KMS-11 (cell line): ENCODE measurements at regions not wholly inside any gene's neighbourhood (a gene's known extent, or its start where the extent isn't known, plus 50 kb on each side); places are given as distances from the start of the nearest gene placed in this dataset.

ENCODE experiments used
- H2AFZ ChIP-seq: fragments of 200-600 bp; sonication (generic); 2 replicates; pipeline ENCODE4 v1.6.1; 2016; ENCODE audit warnings: antibody characterized with exemption, mixed run types, low read depth
- H3K27ac ChIP-seq: fragments of 200-600 bp; sonication (generic); 2 replicates; pipeline ENCODE4 v1.6.1; 2016; ENCODE audit warnings: mild to moderate bottlenecking, mixed run types
- H3K27me3 ChIP-seq: fragments of 200-600 bp; sonication (generic); 2 replicates; pipeline ENCODE4 v1.6.1; 2017; ENCODE audit warnings: mild to moderate bottlenecking, low read depth, mixed run types, moderate library complexity; ENCODE audit not compliant: insufficient read depth
- H3K36me3 ChIP-seq: fragments of 200-600 bp; sonication (generic); 2 replicates; pipeline ENCODE4 v1.6.1; 2017; ENCODE audit warnings: mild to moderate bottlenecking, mixed run types; ENCODE audit not compliant: insufficient read depth
- H3K4me1 ChIP-seq: fragments of 200-600 bp; sonication (generic); 2 replicates; pipeline ENCODE4 v1.6.1; 2016; ENCODE audit warnings: mild to moderate bottlenecking, low read depth, mixed run types; ENCODE audit not compliant: poor library complexity, severe bottlenecking
- H3K4me2 ChIP-seq: fragments of 200-600 bp; sonication (generic); 2 replicates; pipeline ENCODE4 v1.7.0; 2016; ENCODE audit warnings: mild to moderate bottlenecking, mixed run types
- H3K4me3 ChIP-seq: fragments of 200-600 bp; sonication (generic); IDR thresholded peaks from 2 replicates; pipeline ENCODE4 v1.6.1; 2017; ENCODE audit warnings: low read depth, low read length, mixed read lengths; ENCODE audit not compliant: insufficient read depth
- H3K79me2 ChIP-seq: fragments of 200-600 bp; sonication (generic); 2 replicates; pipeline ENCODE4 v1.6.1; 2016; ENCODE audit warnings: low read depth, mixed run types; ENCODE audit not compliant: insufficient read depth
- H3K9ac ChIP-seq: fragments of 200-600 bp; sonication (generic); 2 replicates; pipeline ENCODE4 v1.6.1; 2016; ENCODE audit warnings: mild to moderate bottlenecking, mixed run types
- H4K20me1 ChIP-seq: fragments of 200-600 bp; sonication (generic); 2 replicates; pipeline ENCODE4 v1.6.1; 2016; ENCODE audit warnings: mild to moderate bottlenecking, mixed run types; ENCODE audit not compliant: insufficient read depth
- CTCF ChIP-seq: fragments of 200-600 bp; sonication (generic); conservative IDR thresholded peaks from 2 replicates; pipeline ENCODE4 v1.6.1; 2017; ENCODE audit warnings: low read depth, mild to moderate bottlenecking, antibody characterized with exemption, low read length, moderate library complexity, mixed read lengths

- no peak for TF ChIP-seq CTCF
- no peaks in the 10 kb centered on the region for H3K36me3 ChIP-seq
- no peaks in the 10 kb centered on the region for H3K79me2 ChIP-seq
- no peak overlapping the region for H2AFZ ChIP-seq
- no peak overlapping the region for H3K9ac ChIP-seq
- no peak overlapping the region for H3K4me2 ChIP-seq
- H3K27ac ChIP-seq, result no peak overlapping the region
- H3K27me3 ChIP-seq, result no peaks in the 10 kb centered on the region
- no peak overlapping the region for H3K4me3 ChIP-seq
- no peaks in the 10 kb centered on the region for H4K20me1 ChIP-seq
- no peaks in the 10 kb centered on the region for H3K4me1 ChIP-seq
Observed at GRCh38 chr2:236348976-236349375, 84.8 kb upstream of the ASB18 start.

GRCh38 chr2:236350426-236350825 is 86.2 kb upstream of the ASB18 start:
- Histone ChIP-seq H3K79me2 (no peaks in the 10 kb centered on the region), H3K27me3 (no peaks in the 10 kb centered on the region), H4K20me1 (no peaks in the 10 kb centered on the region), H3K27ac (no peak overlapping the region), H3K4me3 (no peak overlapping the region), H2AFZ (no peak overlapping the region), H3K36me3 (no peaks in the 10 kb centered on the region), H3K4me1 (no peaks in the 10 kb centered on the region), H3K4me2 (no peak overlapping the region), H3K9ac (no peak overlapping the region)
- no peak for TF ChIP-seq CTCF

GRCh38 chr2:236351966-236352525 is 87.8 kb upstream of the ASB18 start:
- Histone ChIP-seq H3K79me2 (no peaks in the 10 kb centered on the region), H3K4me1 (no peaks in the 10 kb centered on the region), H2AFZ (no peak overlapping the region), H3K27ac (no peak overlapping the region), H3K9ac (no peak overlapping the region), H3K4me2 (no peak overlapping the region), H3K36me3 (no peaks in the 10 kb centered on the region), H3K4me3 (no peak overlapping the region), H3K27me3 (no peaks in the 10 kb centered on the region), H4K20me1 (no peaks in the 10 kb centered on the region)
- TF ChIP-seq CTCF, result no peak

- TF ChIP-seq CTCF, result peak; percentile 93
Observed at GRCh38 chr2:236352761-236353593, 88.8 kb upstream of the ASB18 start.

More at GRCh38 chr2:236352761-236353593, 88.8 kb upstream of the ASB18 start:
- Histone ChIP-seq H3K4me2 (no peak overlapping the region), H3K79me2 (no peaks in the 10 kb centered on the region), H3K27ac (no peak overlapping the region), H3K36me3 (no peaks in the 10 kb centered on the region), H3K9ac (no peak overlapping the region), H2AFZ (no peak overlapping the region), H4K20me1 (no peaks in the 10 kb centered on the region), H3K4me3 (no peak overlapping the region), H3K4me1 (no peaks in the 10 kb centered on the region), H3K27me3 (no peaks in the 10 kb centered on the region)
